NCI-H2081 treated with DMSO at 0.1 percent for 48 hours (cell line): ENCODE measurements at regions not wholly inside any gene's neighbourhood (a gene's known extent, or its start where the extent isn't known, plus 50 kb on each side); places are given as distances from the start of the nearest gene placed in this dataset.

Experiments
- DNase-seq: peaks from one replicate; lab custom pipeline; 2025; lab: John Stamatoyannopoulos, UW

DNA sequence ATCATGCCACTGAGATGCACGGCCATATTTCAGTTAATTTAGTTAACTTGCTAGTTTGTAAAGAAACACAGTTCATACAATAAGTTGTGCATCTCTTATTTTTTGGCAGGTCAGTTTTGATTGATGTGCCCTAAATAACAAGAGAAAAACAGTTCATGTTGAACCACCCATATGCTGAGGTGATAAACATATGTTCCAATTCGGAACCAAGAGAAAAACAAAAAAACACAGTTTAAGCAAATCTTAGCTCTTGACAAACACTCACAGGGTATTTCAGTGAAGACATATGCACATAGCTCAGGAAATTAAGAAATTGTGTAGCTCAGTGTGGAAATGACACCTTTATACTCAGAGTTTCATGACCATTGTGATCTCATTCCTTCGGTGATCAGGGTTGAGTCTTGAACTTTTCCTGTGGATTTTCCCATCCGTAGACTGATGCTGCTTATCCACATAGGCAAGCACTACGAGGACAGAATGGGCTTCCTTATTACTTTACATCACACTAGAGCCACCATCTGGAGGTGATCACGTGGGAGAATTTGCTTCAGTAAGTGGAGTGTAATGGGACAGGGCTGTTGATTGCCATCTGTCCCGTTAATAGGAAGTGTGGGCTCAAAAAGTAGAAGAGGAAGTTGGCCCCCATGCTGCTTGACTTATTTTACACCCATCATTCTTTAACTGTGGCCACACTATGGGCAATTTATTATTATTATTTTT, 773.0 kb downstream of the MTRR start:
- DNase-seq: no peak

DNA sequence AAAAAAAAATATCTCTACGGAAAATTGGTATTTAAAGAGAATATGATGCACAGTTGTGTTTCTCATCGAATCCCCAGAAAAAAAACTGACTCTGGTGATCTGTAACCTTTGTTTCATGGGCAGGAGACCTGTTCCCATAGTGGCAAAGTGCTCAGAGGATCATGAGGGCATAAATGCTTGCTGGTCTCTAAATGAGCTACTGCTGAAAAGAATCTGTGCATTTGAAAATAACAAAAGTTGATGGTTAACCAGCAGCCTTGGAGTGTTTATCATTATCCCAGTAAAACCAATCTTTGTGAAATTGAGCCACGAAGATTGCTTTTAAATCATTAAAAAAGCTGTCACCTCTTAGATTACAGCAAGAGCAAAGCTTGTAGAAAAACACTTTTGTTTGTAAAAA, 775.4 kb downstream of the MTRR start:
- no peak for DNase-seq

DNA sequence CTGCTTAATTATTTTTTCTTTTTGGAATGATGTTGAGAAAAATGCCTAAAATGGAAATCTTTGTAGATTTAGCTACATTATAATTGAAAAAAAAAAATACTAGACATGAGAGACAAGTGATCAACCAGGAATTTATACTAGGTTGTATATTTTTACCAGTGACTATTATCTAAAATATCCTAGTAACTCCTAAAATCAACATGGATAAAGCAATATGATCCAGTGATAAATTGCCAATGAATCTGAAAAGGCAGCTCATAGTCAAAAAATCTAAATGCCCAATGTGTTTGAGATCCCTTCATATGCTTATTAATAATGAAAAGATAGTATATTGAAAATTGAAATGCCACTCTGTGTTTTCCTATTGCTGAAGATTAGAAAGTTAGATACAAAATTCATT, 778.2 kb downstream of the MTRR start:
- no peak for DNase-seq

DNA sequence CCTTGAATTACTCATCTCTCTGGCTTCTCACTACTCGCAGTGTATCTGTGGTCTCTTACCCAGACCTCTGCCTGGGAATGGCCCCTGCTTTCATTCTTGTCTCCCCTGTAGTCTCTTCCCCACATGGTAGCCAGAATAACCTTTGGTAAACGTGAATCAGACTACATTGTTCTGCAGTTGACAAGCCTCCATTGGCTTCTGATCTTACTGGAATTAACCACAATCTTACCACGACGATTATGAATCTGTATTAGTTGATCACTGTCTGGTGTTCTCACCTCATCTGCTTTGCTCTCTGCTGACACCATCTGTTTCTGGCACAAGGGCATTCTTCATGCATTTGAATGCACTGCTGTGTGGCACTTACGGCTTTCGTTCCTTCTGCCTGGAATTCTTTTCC, 781.2 kb downstream of the MTRR start:
- no peak for DNase-seq

DNA sequence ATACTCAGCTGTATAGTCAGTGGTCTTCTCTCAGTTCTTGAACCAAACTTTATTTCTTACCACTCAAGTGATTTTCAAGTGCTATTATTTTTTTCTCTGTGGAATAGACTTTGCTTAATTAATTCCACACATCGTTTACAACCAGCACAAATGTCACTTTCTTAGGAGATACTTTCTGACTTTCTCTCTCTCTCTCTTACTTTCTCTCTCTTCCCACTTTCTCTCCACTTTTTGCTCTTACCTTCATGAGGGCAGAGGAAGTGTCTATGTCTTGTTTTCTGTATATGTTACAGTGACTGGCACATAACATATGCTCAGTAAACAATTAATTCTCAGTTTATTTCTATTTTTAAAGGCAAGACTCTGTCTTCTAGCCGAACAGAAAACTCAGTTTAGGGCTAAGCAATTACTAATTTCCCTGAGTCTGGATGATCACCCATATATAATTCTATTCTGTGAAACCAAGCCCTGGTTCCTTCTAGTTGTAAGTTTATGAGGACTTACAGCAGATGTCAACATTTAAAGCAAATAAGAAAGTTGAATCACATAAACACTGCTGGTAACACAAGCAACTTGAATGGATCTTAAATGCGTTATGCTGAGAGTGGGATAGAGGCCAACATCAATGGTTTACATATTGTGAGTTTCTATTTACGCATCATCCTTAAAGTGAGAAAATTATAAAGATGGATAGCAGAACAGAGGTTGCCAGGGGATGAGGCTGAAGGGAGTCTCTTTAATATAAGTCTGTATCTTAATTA, 791.4 kb downstream of the MTRR start:
- no peak for DNase-seq

DNA sequence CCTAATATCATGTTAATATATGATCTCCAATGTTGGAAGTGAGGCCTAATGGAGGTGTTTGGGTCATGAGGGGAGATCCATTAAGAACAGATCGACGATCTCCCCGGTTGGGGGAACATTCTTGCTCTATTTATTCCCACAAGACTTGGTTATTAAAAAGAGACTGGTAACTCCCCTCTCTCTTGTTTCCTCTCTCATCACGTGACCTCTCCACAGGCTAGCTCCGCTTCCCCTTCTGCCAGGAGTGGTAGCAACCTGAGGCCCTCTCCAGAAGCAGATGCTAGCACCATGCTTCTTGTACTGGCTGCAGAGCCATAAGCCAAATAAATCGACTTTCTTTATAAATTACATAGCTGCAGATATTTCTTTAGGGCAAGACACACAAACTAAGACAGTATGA, 794.4 kb downstream of the MTRR start:
- no peak for DNase-seq

DNA sequence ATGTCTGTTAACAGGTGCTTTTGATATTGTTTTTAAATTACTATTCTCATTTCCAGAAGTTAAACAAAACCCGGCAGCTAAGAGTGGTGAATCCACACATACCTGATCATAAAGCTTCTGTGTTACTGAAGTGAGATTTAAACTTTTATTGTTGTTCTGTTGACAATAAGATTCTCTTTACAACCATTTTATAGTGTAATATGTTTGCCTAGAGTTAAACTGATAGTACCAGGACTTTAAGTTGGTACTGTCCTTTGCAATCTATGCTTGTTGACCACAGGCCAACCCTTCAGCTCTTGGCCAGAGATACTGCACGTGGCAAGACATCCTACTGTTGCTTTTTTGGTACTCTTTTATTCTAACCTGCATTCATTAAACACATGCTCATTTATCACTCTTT, 806.2 kb downstream of the MTRR start:
- DNase-seq: no peak

DNA sequence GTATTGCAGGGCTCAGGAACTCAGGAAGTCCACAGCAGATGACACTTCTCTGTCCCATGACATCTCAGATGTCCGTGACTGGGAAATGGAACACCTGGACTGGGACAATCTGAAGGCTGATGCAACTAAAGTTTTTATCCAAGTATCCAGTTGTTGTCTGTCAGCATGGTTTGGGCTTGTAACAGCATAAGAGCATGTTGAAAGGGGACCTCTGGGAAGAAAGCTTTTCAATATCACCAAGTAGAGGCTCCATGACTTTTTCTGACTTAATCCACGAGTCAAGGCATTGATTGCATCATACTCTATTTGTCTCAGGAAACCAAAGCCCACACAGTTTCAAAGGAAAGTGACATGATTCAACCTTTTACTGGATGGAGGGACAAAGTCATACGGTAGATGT, 807.7 kb downstream of the MTRR start:
- no peak for DNase-seq

DNA sequence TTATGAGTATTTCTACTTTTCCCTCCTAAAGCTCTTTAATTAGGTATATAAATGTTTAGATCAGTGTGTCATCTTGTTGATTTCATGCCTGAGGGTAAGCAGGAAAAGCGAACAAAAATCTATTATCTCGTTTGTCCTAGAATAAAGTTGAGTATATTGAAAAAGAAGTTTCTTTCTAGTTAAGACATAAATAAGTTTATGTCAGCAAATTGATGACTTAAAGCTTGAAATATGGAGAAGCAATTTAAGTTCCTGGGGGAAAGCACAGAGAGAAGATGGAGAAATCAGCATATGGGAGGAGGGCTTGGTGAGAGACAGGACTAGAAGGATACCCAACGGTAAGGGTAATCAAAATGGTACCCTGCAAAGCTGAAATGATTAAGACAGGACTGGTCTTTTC, 813.4 kb downstream of the MTRR start:
- DNase-seq: no peak

DNA sequence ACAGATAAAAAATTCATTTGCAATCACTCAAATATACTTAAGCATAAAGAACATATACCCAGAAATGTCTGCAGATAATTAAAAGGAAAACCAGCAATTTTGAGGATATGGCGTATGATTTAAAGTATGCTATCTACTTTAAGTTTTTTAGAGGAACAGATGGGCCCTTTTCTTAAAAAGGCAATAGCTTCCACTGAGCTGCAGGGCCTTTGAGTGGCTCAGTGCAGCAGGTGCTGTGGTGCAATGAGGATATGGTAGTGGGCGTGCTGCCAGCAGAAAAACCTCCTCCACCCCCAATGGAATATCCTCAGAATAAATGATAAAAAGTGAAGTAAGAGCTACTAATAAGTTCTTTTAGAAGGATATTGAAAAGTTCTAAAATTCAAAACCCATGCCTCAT, 814.5 kb downstream of the MTRR start:
- DNase-seq: peak; percentile 42

DNA sequence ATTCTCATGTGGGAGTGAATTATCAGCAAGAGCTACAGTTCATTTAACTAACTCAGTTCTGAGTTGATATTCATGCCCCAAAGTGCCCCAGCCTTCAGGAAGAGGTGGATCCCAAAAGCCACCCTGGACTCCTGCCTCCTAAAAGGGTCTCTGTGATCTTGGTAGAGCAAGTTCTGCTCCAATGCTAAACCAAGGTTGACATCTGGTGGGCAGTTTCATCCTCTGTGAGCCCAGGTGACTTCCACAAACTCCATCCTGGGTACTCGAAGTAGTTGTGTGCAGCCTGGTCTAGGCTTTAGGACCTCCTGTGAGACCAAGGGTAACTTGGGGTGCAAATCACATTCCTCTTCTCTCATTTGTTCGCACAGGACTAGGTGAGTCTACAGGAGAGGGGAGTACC, 816.8 kb downstream of the MTRR start:
- DNase-seq: peak; percentile 38

DNA sequence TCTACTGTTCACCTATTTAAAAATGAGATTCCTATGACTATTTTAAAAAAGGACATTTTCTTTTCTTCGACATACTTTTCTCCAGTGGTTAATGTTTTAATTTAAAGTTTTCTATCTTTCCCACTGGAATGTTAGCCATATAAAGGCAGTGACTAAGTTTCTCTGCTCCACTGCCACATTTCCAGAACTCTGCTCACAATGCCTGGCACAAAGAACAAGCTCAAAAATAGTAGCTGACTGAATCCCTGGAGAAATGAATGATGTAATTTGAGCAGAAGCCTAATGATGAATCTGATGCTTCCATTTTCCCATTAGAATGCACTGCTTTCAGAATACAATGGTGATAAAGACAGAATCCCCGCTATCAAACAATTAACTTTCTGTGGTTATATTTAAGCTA, 817.8 kb downstream of the MTRR start:
- DNase-seq: no peak

DNA sequence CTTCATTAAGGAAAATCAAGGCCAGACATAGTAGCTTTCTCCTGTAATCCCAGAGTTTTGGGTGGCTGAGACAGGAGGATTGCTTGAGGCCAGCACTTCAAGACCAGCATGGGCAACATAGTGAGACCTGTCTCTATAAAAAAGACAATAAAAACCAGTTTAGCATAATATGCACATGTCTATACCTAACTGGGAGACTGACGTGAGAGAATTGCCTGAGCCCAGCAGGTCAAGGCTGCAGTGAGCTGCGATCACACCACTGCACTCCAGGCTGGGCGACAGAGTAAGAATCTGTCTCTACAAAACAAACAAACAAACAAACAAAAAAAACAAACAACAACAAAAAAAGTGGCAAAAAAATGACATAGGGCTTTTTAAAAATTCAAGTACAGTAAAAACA, 820.8 kb downstream of the MTRR start:
- no peak for DNase-seq

DNA sequence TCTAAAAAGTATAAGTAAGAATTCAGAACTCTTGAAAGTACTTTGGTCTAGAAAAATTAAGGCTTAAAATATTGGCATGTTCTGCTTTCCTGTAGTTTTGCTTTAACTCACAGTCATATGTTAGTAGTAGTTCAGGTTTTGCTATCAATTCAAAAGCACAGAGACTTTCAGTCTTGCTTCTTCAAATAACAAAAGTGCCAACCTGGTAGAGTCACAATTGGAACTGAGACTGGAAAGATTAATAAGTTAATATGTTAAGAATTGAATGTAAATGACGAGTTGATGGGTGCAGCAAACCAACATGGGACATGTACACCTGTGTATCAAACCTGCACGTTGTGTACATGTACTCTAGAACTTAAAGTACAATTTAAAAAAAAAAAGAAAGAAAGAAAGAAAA, 822.3 kb downstream of the MTRR start:
- no peak for DNase-seq

DNA sequence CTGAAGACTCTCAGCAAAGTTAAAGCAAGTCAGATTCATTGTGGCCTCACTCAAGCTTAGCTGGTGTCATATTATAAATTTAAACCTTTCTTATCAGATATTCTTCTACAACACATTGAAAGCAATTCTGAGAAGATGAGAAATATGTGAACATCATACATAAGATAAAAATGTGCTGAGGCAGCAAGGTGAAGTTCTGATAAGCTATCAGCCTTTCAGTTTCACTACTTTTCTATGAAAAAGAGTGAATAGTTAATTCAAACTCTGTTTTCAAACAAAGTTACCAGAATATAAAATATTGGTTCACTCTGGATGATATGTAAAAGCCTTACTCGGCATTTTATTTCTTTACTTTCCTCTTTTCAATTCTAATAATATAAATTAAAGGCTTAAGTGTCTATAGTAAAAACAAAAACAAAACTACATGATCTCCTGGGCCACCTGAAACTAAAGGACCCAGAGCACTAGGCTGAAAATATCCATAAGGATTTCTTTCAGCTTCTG, 824.4 kb downstream of the MTRR start:
- no peak for DNase-seq

DNA sequence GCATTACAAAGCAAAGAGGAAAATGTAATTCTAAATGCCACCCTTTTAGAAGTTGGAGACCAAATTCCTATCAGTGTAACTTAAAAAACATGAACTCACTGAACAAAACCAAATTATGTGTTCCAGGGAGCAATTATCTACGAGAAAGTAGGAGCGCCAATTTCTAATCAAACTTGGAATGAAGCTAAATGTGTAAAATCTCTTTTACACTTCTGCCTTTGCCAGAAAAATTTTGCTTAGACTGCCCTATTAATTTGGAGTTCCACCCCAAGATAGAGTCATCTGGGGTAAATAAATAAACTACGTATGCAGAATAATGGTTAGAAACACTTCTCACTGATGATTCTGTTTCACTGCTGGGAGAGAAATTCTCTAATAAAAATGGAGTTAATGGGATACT, 825.6 kb downstream of the MTRR start:
- DNase-seq: no peak

DNA sequence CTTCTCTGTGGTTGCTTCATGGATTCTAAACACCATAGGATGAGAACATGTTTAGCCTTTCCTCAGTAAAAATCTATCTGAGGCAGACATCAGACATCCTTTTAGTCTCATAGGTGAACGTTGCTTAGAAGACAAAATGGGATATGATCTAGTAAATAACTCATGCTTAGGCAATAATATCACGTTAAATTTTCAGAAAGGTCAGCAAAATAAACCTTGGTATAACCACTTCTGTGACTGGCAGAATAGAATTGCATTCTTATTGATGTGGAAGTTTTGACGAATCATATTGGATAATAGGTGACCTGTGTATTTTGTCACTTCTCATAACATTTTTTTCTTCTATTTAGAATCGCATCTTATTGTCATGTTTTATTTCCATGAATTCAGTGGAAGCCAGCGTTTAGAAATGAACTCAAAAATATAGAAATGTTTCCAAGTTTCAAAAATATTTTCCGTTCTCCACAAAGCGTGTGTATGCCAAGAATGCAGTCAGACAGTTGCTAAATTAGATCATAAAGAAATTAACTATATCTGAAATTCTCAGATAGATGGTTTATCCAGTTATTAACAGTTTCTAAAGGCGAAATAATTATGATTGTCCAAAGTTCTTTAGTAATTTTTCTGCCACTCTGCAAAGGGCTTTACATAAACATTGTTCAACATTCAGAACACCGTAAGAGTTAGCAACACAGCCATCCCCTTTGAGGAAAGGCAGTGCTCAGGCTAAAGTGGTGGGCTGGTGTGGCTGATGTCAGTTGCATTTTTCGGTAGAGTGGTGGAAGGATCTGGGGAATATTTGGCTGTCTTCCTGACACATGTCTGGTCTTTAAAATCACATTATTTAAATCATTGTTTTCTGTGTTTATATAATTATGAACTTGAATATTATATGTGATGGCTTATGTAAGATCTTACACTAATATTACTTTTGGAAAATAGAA, 827.2 kb downstream of the MTRR start:
- DNase-seq: no peak

DNA sequence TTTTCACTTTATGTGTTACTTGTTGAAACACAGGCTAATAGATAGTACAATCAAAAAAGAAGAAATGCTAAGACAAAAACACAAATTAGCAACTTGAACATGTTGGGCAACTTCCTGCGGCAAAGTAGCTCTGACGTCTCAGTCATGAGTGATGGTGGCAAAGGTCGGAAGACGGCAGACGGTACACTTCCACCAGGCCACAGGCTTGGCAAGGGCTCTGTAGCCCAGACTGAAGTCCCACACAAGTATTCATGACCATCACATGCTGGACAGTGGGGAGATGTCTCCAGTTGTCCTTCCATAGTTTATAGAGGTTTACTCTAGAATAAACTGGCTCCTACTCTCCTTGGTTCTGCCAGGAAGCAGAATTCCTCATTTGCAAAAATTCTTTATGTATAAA, 831.3 kb downstream of the MTRR start:
- no peak for DNase-seq

DNA sequence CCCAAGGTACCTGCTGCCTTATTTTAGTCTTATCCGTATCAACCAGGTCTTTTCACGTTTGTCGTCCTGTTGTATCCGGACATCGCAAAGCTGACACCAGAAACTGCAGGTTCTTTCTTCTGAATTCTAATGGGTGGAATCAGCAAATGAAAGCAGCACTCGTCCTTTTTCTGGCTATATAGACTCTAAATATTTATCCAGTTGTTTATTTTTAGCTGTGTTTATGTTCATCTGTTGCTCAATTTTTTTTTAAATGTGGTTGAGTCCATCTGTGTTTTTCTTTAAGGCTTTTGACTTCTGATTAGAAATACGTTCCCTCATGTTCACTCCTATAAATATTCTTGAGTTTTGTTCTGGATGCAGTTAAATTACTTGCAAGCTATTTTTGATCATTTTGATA, 831.7 kb downstream of the MTRR start:
- no peak for DNase-seq

DNA sequence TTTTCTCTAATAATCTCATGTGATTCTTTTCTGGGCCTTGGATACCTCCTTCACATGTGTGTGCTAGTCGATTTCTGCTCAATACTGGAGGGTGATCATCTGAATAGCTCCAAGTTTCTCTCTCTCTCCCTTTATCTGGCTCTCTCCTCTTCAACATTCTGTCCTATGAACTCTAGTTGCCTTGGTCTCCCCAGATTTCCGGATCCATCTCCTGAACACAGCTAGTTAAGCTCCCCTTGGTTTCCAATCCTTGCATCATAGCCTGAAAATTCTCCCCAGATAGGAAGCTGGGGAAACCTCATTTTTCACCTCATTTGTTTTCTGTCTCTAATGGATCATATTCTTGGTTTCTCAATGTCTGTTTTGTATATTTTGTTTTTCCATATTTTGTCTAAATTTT, 832.3 kb downstream of the MTRR start:
- DNase-seq: no peak

DNA sequence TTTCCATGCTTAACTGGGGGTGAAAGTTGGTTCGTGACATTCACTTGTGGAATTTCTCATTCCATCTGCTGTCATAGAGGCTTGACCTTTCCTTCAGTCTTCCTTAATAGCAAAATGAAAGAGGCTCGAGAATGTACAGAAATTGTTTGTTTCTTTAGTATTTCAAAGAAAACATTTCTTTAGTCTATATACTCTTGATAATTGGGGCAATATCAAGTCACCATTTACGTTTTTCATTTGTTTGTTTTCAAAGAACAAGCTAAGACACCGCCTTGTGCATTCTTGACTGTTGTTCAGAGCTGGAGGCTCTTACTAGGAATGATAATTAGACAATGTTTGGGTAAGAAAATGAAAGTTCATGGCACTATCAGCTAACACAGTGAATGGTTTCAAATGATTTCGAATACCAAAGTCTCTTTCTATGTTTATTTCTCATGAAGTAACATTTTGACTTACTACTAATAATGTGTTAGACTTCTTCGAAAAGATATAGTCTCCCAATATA, 835.4 kb downstream of the SEMA5A start:
- DNase-seq: no peak

DNA sequence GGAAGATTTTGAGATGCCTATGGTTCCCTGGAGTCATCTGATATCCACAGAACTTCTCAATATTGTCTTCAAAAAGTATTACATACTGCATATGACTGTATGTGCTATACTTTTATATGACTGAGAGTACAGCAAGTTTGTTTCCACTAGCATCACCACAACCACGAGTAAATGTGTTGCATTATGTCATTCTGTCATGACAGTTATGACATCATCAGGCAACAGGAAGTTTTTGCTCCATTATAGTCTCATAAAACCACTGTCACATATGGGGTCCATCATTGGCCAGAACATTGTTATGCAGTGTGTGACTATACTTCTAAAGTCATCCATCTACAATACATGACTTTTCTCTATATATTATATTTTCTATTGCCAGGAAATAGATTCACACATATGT, 831.7 kb downstream of the SEMA5A start:
- DNase-seq: no peak
